Astrocyte of the cerebellum (primary cell): ENCODE measurements at regions not wholly inside any gene's neighbourhood (a gene's known extent, or its start where the extent isn't known, plus 50 kb on each side); places are given as distances from the start of the nearest gene placed in this dataset.
"Not testable (repeated sequence)": the region's sequence is repeated elsewhere in the genome, so short reads cannot be mapped to it uniquely, and the experiment has no call there.

ENCODE experiments used
- DNase-seq: peaks from one replicate; pipeline ENCODE4 v3.0.0-alpha.2; 2011; ENCODE audit warnings: low read depth
- H3K4me3 ChIP-seq: 2 replicates; pipeline ENCODE4 v1.5.1; 2011; ENCODE audit warnings: mild to moderate bottlenecking, low read depth, low read length, moderate library complexity
- CTCF ChIP-seq: IDR thresholded peaks from 2 replicates; pipeline ENCODE4 v1.5.1; 2012; ENCODE audit warnings: low read length, low read depth, moderate library complexity, mild to moderate bottlenecking; ENCODE audit errors: missing control alignments
- in situ Hi-C: cut with HindIII; loops from 2 replicates; pipeline ENCODE4 v1.10.0; 2017; ENCODE audit warnings: low sequenced_read_pairs

DNA sequence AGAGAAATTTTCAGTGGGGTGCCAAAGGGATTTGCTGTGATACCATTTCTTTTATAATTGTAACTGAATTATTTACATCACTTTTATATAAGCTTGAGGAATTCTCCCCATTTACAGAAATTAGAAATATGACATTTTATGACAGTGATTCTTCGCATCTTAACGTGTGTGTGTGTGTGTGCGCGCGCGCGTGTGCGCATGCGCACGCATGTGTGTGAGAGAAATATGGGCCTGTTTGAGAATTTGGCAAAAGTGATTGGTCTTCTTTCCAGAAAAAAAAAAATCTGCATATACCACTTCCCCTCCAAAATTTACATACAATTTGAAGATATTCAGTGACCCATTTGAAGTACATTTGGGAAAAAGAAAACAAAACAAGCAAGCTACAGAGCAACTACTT is 190.7 kb upstream of the PDE4D start:
- TF ChIP-seq CTCF = no peak
- in situ Hi-C loops = no loop called here
- no peak overlapping the region for H3K4me3 ChIP-seq
- no peak for DNase-seq

DNA sequence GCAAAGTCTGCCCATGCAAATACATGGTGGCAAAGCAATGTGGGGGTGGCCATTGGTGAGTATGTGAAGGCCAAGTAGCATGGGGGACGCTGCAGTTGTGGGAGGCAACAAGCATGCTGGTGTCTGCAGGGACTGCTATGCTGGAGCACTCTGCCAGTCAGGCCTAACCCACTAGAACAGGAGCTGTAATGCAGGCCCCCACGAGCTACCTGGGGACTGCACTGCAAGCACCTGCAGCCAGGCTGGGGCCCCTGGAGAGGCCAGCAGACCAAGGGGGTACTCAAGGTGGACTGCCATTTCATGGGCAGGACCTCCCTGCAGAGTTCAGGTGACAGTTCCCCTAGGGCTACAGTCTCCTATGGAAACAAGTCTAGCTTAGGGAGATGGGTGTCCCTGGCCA is 183.8 kb upstream of the PDE4D start:
- no peak overlapping the region for H3K4me3 ChIP-seq
- no peak for TF ChIP-seq CTCF
- DNase-seq = no peak
- in situ Hi-C loops = no loop called here

GRCh38 chr5:60076746-60077145 is 183.2 kb upstream of the PDE4D start:
- TF ChIP-seq CTCF = no peak
- in situ Hi-C loops = no loop called here
- DNase-seq = no peak
- no peak overlapping the region for H3K4me3 ChIP-seq

- TF ChIP-seq CTCF = no peak
- in situ Hi-C loops = no loop called here
- H3K4me3 ChIP-seq = no peak overlapping the region
- DNase-seq = peak; percentile 6
These were observed 173.0 kb upstream of the PDE4D start for GRCh38 chr5:60066502-60066901.

DNA sequence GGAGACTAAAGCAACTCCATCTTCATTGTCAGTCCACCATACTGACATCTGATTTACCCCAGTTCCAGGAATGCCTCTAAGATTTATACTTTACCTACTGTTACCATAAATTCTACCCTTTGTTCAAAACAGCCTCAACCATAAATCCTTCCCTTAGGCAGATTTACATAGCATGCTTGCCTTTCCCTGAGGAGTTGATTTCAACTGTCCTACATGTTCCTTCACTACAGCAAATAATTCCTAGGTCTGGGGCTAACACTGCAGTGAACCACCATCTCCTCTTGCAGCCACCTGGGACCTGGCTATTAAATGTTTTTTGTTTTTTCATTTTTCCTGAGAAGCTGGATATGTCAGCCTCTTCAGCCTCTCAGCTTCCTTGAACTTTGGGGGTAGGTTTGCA is 166.9 kb upstream of the PDE4D start:
- in situ Hi-C loops = no loop called here
- H3K4me3 ChIP-seq = no peak overlapping the region
- no peak for DNase-seq
- TF ChIP-seq CTCF = no peak

DNA sequence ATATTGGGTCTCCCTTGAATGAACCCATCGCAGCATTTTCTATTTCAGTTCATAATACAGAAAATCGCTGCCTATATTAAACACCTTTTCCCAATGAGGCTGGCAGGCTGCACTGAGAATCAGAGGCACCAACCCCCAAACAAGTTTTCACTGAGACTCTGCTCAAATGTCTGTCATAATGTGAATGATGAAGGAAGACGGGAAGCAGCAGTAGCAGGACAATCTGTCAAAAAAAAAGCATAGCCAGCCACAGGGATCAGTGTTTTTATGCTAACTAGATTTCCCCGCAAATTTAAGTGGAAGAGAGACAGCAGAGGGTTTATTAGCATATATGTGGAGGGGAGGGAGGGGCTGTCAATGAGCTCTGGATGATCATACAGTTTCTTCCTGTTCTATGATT is 162.7 kb upstream of the PDE4D start:
- no peak for DNase-seq
- TF ChIP-seq CTCF = no peak
- in situ Hi-C loops = no loop called here
- H3K4me3 ChIP-seq = no peak overlapping the region

GRCh38 chr5:60055168-60055567 is 161.6 kb upstream of the PDE4D start:
- no peak for TF ChIP-seq CTCF
- in situ Hi-C loops = no loop called here
- H3K4me3 ChIP-seq = no peak overlapping the region
- DNase-seq = no peak

DNA sequence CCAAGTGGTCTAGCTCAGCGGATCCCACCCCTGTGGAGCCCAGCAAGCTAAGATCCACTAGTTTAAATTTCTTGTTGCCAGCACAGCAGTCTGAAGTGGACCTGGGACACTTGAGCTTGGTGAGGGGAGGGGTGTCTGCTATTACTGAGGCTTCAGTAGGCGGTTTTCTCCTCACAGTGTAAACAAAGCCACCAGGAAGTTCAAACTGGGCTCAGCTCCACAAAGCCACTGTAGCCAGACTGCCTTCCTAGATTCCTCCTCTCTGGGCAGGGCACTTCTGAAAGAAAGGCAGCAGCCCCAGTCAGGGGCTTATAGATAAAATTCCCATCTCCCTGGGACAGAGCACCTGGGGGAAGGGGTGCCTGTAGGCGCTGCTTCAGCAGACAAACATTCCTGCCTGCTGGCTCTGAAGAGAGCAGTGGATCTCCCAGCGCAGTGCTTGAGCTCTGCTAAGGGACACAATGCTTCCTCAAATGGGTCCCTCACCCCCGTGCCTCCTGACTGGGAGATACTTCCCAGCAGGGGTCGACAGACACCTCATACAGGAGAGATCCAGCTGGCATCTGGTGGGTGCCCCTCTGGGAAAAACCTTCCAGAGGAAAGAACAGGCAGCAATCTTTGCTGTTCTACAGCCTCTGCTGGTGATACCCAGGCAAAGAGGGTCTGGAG is 148.6 kb upstream of the PDE4D start:
- DNase-seq, H3K4me3 ChIP-seq, in situ Hi-C loops: not testable (repeated sequence)

GRCh38 chr5:60041508-60041907 is 148.0 kb upstream of the PDE4D start:
- H3K4me3 ChIP-seq, in situ Hi-C loops: not testable (repeated sequence)

More at GRCh38 chr5:60041508-60041907, 148.0 kb upstream of the PDE4D start:
- DNase-seq = not testable (repeated sequence)
